GM21723 (cell line): ENCODE measurements at regions not wholly inside any gene's neighbourhood (a gene's known extent, or its start where the extent isn't known, plus 50 kb on each side); places are given as distances from the start of the nearest gene placed in this dataset.

ENCODE experiments used
- ATAC-seq: cut with Tn5 transposase; IDR thresholded peaks from one replicate; pipeline ENCODE4 v1.9.1; 2021; ENCODE audit warnings: mild to moderate bottlenecking, moderate library complexity; ENCODE audit not compliant: unreplicated experiment

DNA sequence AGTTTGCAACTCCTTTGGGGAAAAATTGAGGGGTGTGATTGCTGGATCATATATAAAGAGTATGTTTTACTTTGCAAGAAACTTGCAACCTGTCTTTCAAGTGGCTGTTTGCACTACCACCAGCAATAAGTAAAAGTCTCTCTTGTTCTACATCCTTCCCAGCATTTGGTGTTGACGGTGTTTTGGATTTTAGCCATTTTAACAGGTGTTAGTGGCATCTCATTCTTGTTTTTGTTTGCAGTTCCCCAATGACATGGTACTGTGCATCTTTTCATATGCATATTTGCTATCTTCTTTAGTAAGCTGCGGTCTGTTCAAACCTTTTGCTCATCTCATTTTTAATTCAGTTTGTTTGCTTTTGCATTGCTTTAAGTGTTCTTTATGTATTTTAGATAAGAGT, 535.5 kb downstream of the LRRIQ3 start:
- no peak for ATAC-seq

DNA sequence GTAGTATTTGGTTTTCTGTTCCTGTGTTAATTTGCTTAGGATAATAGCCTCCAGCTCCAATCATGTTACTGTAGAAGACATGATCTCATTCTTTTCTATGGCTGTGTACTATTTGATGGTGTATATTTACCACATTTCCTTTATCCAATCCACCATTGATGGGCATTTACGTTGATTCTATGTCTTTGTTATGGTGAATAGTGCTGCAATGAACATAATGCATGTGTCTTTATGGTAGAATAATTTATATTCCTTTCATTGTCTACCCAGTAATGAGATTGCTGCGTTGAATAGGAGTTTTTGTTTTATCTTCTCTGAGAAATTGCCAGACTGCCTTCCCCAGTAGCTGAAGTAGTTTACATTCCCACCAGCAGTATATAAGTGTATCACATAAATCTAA, 538.8 kb downstream of the LRRIQ3 start:
- no peak for ATAC-seq

DNA sequence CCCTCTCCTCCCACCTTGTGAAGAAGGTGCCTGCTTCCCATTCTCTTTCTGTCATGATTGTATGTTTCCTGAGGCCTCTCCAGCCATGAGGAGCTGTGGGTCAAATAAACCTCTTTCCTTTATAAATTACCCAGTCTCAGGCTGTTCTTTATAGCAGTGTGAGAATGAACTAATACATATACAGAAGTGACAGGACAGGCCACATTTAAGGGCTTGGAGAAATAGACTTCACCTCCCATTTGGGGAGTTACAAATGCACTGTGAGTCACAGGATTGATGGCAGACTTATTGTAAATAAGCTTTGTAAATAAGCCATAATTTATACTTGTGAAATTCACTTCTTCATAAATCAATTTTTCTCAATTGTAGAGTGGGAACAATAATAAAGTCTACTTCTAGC, 543.3 kb downstream of the LRRIQ3 start:
- ATAC-seq: no peak

DNA sequence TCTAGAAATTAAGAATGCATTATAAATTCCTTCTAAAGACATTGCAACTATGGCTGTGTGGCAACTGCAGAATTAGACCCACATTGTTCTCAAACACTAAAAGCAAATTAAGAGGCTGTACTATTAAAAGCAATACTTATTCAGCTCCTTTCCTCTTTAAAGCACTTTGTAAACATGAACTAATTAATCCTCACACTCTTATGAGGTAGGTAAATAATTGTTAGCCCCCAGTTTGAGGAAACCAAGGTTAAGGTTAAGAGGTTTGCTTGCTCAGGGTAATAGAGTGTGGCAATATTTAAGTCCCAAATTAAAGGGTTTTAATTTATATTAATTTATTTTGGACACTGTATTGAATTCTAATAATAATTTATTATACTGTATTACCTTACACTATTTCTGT, 553.8 kb downstream of the LRRIQ3 start:
- no peak for ATAC-seq

DNA sequence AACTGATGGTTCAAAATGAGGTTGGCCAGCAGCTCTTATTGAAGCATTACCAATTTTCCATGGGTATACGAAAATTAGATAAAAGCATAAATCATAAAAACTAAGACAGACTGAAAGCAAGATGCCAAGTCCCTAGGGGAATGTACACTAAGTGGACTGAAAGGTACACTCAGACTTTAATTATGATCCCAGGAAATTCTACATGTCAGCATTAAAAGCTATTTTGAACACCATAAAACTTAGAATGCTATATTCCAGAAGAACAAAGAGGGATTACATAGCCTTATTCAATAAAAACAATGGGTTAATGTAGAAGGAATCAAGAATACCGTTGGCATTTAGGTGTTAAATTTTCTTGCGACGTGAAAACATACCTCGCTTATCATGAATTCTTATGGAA, 558.5 kb downstream of the LRRIQ3 start:
- no peak for ATAC-seq

DNA sequence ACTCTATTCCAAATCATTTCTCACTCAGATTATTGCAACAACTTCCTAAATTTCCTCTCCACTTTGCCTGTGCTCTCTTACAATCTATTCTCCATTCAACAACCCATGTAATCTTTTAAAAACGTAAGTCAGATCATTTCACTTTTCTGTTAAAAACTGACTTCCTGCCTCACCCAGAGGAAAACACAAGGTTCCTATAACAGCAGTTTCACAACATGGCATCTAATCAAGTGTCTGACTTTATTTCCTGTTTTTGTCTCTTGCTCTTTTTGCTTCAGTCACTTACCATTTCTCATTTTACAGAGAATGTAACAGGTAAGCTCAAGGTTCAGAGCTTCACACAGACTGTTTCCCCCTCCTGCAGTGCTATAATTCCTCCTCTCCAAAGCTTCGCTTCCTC, 560.7 kb downstream of the LRRIQ3 start:
- ATAC-seq: no peak

DNA sequence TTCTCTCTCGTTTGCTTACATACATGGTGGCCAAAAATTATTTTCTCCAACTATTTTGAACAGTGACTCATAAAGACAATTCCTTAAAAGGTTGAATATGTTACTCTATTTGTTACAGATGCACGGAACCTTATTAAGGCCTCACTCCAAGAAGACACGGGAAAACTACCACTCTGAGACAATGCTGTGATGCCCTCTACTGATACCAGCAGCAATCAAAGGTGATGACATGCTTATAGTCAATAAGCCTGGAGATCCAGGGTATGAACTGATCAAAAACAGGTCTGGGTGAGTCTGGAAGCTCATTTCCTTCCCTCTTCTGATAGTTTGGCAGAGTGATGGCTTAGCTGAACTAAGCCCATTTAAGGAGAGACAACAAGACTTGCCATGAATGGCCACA, 563.0 kb downstream of the LRRIQ3 start:
- ATAC-seq: no peak

DNA sequence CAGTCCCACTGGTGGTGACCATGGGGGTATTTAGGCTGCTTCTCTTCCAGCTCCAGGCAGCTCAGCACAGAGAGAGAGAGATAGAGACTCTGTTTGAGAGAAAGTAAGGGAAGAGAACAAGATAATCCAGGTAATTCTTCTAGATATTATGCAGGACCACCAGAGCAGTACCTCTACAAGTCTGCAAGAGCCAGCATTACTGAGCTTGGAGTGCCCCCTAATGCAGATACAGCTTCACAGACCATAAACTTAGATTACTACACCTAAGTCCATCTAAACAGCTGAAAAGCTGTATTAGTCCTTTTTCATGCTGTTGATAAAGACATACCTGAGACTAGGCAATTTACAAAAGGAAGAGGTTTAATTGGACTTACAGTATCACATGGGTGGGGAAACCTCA, 570.3 kb downstream of the LRRIQ3 start:
- no peak for ATAC-seq

DNA sequence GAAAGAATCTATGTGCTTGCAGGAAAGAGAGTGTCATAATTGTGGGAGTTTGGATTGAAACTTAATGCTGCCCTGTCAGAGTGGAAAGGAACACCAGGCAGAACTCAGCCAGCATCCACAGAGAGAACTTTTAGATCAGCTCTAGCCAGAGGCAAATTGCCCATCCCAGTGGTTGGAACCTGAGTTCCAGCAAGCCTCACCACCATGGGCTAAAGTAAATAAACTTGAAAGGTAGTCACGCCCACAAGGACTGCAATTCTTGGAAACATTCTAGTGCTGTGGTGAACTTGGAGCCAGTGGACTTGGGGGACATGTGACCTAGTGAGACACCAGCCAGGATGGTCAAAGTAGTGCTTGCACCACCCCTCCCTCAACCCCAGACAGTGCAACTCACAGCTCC, 571.6 kb downstream of the LRRIQ3 start:
- no peak for ATAC-seq

DNA sequence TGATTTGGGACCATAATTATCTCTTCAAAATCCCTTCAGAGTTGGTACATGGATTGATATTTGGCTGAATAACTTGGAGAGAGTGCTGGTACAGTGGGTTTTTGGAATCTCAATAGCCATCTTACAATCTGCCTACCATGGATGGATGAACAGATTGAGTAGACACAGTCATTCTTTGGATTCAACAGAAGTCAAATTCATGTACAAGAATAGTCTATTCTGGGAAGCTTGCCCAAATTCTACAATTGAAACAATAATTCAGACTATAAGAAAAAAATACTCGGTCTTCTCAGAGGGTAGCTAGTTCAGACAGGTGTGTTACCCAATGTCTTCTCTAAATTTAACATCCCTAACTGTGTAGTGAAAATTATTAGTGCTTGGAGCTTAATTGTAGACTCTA, 574.0 kb downstream of the LRRIQ3 start:
- no peak for ATAC-seq

DNA sequence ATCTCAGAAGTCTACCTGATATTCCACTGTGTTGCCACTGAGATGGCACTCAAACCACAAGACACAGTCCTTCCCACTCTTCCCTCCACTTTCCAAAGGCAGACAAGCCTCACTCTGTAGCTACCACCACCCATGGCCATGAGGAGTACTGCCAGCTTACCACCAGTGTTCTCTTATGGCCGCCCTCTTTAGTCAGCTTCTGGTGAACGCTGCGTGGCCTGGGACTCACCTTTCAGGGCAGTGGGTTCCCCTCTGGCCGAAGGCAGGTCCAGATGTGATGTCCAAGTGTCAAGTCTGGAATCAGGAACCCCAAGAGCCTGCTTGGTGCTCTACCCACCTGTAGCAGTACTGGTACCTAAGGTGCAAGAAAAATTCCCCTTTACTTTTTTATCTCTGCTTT, 580.8 kb downstream of the LRRIQ3 start:
- no peak for ATAC-seq

DNA sequence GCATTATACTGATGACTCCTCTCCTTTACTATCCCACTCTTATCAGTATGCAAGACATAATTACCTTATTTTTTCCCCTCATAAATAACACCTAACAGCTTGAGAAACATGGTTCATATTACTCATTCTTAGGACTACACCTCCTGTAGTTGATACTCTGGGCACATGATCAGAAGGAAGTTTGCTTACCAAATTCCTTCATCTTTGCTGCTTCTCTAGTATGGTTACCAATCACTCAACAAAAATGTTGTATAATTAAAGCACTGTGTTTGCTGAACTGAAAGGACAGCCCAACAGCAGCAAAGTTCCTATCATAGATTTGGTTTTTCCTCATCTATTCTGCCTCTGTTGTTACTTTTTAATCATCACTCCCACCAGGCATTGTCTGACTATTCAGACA, 586.3 kb downstream of the LRRIQ3 start:
- ATAC-seq: no peak

DNA sequence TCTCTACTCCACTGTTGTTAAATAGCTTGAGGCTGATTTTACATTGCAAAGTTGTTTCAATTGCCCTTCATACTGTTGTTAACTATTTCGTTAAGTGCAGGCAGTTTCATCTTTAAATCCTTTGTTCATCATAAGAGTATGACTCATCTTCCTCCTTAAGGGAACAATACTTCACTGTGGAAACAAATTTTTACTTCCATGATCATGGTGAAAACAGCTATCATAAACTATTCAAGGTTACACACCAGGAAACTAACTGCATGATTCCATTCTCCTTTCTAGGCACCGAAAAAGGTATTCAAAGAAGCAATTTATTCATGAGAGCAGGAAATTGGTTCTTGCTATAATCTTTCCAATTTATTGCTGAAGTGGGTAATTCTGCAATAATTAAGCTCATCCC, 593.2 kb downstream of the LRRIQ3 start:
- no peak for ATAC-seq

DNA sequence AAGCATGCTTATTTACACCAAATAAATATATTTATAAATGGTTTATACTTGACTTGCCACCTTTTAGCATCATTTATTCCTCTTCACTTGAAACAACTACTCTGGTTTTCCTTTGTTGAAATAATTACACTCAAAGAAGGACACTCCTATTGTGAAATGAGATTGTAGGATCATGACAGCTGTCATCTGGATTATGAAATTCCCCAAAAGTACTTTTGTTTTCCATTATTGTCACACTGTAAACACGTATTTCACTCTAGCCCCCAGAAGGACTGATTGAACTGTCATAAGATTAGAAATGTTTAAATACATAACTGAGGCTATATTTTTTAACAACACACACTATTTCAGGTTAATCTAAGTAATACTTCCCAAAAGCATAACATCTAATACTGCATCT, 593.8 kb downstream of the LRRIQ3 start:
- ATAC-seq: no peak

DNA sequence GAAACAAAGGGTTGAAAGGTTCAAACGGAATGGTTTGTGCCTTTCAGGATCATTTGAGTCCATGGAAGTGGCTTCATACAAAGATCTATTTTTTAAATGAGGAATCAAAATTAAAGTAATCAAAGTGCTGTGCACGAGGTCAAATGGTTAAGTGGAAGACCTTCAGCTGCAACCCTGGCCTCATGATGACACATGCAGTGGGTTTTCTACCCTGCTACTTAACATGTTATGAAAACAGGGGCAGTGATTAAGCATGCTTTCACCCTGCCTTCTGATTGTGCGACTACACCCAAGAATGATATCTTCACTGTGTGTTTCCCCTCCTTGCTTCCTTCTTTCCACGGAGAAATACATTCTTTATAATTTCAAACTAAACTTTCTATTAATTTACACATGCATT, 604.2 kb downstream of the LRRIQ3 start:
- ATAC-seq: no peak

DNA sequence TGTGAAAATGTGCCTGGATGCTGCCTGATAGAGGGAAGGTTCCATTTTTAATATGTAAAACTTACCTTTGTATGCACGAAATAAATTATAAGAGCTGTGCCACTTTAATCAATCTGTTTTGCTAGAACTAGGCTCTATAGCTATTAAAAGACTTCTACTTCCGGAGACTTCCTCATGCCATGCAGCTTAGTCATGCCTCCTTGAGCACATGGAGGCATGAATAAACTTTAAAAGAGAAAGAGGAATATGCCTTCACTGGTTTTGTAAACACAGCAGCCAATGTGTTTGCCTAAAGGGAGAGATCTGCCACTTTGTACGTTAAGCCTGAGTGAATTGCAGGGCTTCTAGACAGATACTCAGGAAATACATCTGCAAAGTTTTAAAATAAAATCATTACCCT, 604.6 kb downstream of the LRRIQ3 start:
- no peak for ATAC-seq

DNA sequence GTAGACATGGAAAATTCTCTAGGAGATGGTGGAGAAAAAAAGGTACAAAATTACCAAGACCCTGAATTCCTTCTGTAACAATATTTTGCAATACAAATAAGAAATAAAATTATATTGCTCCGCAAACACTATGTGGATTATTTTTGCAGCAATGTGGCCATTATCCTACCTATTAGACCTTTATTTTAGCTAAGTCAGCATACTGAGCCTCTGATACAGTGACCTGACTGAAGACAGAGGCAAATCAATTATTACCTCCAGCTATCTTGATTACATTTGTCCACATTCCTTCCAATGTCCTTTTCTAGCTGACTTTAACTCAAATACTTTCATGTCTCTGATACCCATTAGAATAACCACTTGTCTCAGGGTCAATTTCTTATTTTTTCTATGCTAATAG, 610.9 kb downstream of the LRRIQ3 start:
- ATAC-seq: no peak

DNA sequence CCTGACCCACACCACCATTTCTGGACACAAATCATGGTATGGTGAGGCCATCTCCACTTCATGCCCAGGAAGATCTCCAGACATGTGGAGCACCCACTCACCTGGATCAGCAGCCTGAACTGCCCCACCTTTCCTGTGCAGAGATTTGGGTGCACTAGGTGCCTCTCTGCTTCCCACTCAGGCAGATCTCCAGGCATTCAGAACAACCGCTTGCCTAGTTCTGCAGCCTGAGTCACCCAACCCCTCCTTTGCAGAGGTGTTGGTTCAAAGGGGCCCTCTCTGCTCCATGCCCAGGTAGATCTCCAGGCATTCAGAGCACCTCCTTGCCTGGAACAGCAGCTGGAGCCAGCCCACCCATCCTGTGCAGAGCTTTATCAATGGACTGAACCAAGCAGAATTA, 620.8 kb downstream of the LRRIQ3 start:
- ATAC-seq: no peak

DNA sequence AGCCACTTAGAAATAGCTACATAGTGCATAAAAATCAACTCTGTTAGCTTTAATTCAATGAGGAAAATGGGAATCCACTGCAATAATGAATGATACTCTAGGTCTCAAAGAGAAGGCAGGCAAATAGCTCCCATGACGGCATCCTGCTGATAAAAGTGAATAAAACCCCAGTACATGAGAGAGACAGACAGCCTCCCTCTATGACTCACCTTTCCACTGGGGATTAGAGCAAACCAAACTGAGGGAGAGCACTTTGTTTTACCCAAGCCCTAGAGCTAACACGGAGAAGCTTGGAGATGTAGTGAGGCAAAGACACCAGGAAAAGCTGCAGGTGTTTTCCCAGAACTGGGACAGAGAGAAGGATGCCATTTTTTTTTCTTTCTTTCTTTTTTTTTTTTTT, 621.9 kb downstream of the LRRIQ3 start:
- ATAC-seq: no peak

DNA sequence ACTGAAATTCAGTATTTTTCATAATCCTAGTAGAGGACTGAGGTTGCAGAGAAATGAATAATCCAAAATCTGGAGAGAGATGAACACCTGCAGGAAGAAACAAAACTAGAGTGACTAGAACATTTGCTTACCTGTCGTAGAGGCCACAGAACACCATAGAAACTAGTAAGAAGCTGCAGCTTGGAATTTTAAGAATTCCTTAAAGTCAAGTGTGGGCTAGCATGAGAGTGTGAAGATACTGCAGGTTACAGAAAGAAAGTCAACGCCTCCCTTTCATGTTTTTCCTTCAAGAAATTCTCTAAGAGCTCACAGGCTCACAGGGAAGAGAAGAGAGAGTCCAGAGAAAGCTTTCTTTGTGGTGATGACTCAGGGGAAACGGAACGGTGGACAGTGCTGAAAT, 633.7 kb downstream of the LRRIQ3 start:
- no peak for ATAC-seq

DNA sequence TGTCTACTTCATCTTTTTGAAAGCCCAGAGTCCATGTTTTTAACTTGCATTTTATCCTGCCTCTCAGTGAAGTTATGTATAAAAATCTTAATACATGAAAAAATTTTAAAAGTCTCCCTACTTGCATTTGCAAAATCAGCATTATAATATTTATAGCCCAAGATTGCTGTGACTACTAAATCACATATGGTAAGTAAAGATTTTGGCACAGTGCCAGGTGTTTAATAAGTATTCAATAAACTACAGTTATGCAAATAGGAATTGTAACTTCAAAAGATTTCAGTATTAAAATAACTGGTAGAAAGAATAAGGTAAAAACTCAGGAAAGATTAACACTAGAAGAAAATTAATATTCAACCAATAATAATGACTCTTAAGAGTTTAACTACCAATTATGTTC, 641.7 kb downstream of the LRRIQ3 start:
- no peak for ATAC-seq

DNA sequence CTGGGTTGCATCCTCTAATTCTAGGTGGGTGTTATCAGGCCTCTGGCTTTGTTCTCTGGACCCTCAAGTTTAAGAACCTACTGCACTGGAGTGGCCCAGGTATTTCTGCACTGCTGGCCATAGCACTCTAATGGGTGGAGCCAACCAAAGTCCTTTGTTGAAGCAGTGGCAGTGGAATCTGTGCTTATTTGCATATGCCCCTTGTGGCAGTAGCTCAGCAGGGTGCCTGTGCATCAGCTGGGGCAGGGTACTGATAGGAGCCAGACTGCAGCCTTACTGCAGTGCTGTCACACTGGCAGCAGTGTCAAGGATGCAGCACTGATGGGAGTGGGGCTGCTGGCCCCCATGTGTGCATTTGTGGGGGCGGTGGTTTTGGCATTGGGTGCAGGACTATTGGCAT, 660.6 kb downstream of the LRRIQ3 start:
- no peak for ATAC-seq

DNA sequence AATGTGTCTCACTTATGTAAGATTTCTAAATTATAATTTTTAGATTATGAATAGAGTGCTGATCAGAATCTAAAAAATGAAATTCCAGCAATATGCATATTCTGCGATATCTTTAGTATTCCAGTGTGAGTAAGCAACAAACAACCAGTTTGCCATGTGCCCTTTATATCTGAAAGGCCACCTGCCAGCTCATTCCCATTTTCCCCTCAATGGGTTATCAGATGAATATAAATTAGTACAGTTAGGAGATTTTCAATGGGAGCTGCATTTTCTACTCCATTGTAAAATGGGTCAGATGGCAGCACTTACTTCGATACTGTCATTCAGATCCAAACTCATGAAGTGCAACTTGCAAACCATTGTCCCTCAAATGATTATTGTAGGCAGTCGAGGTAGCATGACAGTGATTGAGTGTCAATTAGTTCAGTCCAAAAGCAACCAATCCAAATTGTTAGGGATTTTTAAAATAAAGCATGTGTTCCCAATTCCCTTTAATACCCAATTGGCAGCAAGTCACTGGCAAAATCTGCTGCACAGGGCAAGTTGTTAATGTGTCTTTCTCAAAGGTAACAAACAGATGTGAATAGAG, 680.3 kb downstream of the LRRIQ3 start:
- no peak for ATAC-seq

DNA sequence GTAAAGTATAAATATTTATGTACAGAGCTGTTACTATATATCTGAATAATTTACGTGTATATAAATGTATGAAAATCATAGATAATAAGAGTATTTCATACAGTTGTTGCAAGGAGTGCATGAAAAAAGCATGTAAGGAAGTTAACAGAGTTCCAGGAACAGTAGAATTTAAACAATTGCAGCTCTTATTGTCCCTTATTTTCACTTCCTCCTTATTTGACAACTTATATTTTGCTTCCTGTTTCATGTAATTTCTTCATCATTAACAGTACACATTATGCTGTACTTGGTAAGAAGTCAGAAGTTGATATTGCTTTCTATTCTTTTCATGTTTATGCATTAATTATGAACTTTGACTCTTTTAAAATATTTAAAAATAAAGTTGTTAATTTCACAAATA, 681.5 kb downstream of the LRRIQ3 start:
- no peak for ATAC-seq
